Esophagus muscularis mucosa (tissue), 4 donors: ENCODE measurements at regions not wholly inside any gene's neighbourhood (a gene's known extent, or its start where the extent isn't known, plus 50 kb on each side); places are given as distances from the start of the nearest gene placed in this dataset.

ENCODE experiments used
- DNase-seq: peaks from one replicate; pipeline ENCODE4 v3.0.0-alpha.2; 2017; ENCODE audit errors: extremely low spot score
- H3K27ac ChIP-seq, 4 donors: fragments of 200-600 bp; sonication (generic); replicated peaks in 1 of 4; 1 replicate in 3 of 4; 2 replicates in 1 of 4; pipeline ENCODE4 v1.5.1; 2016 to 2019; ENCODE audit warnings: mild to moderate bottlenecking in 1 of 4
- H3K27me3 ChIP-seq, 4 donors: fragments of 200-600 bp; sonication (generic); one replicate each; pipeline versions ENCODE4 v1.5.1 to v1.6.0; 2016 to 2019
- H3K36me3 ChIP-seq, 4 donors: fragments of 200-600 bp; sonication (generic); one replicate each; pipeline ENCODE4 v1.5.1; 2016 to 2019
- H3K4me1 ChIP-seq, 4 donors: fragments of 200-600 bp; sonication (generic); one replicate each; pipeline ENCODE4 v1.5.1; 2016 to 2019
- H3K4me3 ChIP-seq, 4 donors: fragments of 200-600 bp; sonication (generic); 1 replicate in 2 of 4; 2 replicates in 2 of 4; pipeline ENCODE4 v1.5.1; 2016 to 2019; ENCODE audit warnings: mild to moderate bottlenecking in 4 of 4, moderate library complexity in 1 of 4
- H3K9me3 ChIP-seq, 4 donors: fragments of 200-600 bp; sonication (generic); 1 replicate in 3 of 4; 2 replicates in 1 of 4; pipeline ENCODE4 v1.5.1; 2016 to 2019
- CTCF ChIP-seq, 3 experiments: fragments of 200-600 bp in 2 of 3; fragments of 450-650 bp in 1 of 3; sonication (generic) in 2 of 3; IDR thresholded peaks; one replicate each; pipeline ENCODE4 v1.5.1; 2017 to 2019; ENCODE audit warnings: antibody characterized with exemption in 3 of 3, mild to moderate bottlenecking in 2 of 3, moderate library complexity in 1 of 3
- EP300 ChIP-seq: sonication (generic); formaldehyde crosslinking; IDR thresholded peaks from one replicate; pipeline ENCODE4 v1.6.1; 2017; ENCODE audit warnings: antibody characterized with exemption
- POLR2A ChIP-seq: fragments of 450-650 bp; IDR thresholded peaks from one replicate; pipeline ENCODE4 v1.6.1; 2017; ENCODE audit warnings: antibody characterized with exemption, moderate library complexity, mild to moderate bottlenecking, low read depth
- POLR2AphosphoS5 ChIP-seq, 2 donors: sonication (generic); formaldehyde crosslinking; IDR thresholded peaks; one replicate each; pipeline ENCODE4 v1.6.1; 2017; ENCODE audit warnings: antibody characterized with exemption in 2 of 2
- WGBS: methylation state at CpG from one replicate; pipeline ENCODE4 v1.1.5; 2018; 5-methylcytosine and 5-hydroxymethylcytosine counted together
- intact Hi-C: fragments of 100-400 bp; cut with DNase I; formaldehyde crosslinking; loops from one replicate; pipeline ENCODE4 v1.15.1; 2023

DNA sequence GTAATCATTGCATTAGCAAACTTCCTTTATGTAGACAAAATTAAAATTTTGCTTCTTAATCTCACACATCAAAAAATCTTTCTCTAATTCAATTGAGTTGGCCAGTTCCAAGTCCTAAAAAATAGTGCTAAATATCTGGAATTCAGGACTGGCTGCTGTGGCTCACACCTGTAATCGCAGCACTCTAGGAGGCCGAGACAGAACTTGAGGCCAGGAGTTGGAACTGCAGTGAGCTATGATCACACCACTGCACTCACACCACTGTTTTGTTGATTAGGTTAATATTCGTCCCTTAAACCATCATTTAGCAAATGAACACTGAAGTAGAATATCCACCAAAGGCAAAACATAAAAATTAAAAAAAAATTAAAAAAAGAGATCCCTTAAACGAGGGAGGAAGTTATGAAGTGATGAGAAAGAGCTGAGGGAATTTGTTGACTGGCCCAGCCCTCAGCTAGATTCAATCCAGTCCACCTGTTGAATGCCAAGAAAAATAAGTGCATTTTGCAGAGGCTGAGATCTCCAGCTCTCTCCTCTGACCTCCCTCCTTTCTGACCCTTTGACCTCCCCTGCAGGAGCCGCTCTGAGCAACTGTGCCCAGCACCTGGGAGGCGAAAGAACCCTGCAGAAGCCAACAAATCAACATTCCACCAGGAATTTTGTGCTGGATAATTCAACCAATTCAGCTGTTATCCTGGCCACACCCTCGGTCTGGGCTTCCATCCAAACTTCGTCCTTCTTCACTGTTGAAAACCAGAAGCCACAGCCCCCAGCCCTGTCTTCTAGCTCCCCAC, 96.8 kb downstream of the OR2K2 start:
- intact Hi-C loops: no loop called here
- H3K27me3 ChIP-seq: no peaks in the 10 kb centered on the region
- H3K9me3 ChIP-seq: no peaks in the 10 kb centered on the region
- no peak overlapping the region for H3K4me3 ChIP-seq
- no peaks in the 10 kb centered on the region for H3K36me3 ChIP-seq
- no peaks in the 10 kb centered on the region for H3K4me1 ChIP-seq
- no peak for TF ChIP-seq POLR2AphosphoS5 (IDR thresholded peaks at IDR 0.05)
- no peak for TF ChIP-seq CTCF (IDR thresholded peaks at IDR 0.05)
- TF ChIP-seq POLR2A: no peak
- no peak for TF ChIP-seq EP300
- no peak for DNase-seq
- H3K27ac ChIP-seq: no peak overlapping the region
- 42% methylated on average over 8 of the region's 8 CpGs for WGBS

DNA sequence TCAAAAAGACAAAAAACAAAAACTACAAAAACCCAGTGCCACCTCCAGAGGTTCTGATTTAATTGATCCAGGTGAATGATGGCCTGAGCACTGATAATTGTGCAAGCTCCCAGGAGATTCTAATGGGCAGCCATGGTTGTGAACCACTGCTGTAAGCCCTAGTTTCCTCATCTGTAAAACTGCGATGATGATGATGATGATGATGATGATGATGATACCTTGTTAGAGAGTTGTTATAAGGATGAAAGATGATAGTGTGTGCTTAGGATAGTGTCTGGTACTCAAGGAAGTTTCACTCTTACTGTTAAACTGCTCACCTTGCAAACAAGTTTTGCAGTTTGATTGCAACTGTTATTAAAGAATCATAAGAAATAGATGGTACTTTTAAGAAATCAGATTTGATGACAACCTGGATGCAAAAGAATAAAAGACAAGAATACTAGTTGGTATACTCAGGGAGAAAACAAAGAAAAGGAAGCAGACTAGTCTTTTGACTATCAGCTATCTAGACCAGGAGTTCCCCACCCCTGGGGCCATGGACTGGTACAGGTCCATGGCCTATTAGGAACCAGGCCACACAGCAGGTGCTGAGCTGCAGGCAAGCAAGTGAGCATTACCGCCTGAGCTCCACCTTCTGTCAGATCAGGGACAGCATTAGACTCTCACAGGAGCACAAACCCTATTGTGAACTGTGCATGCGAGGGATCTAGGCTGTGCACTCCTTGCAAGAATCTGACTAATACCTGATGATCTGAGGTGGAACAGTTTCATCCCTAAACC, 98.0 kb downstream of the OR2K2 start:
- no peaks in the 10 kb centered on the region for H3K36me3 ChIP-seq
- TF ChIP-seq CTCF (IDR thresholded peaks at IDR 0.05): no peak
- no peak for TF ChIP-seq EP300
- no peak for TF ChIP-seq POLR2AphosphoS5 (IDR thresholded peaks at IDR 0.05)
- TF ChIP-seq POLR2A: no peak
- no peak overlapping the region for H3K4me3 ChIP-seq
- 83% methylated on average over 3 of the region's 3 CpGs for WGBS
- DNase-seq: no peak
- no peaks in the 10 kb centered on the region for H3K9me3 ChIP-seq
- H3K4me1 ChIP-seq: no peaks in the 10 kb centered on the region
- intact Hi-C loops: no loop called here
- no peaks in the 10 kb centered on the region for H3K27me3 ChIP-seq
- H3K27ac ChIP-seq: no peak overlapping the region

- TF ChIP-seq POLR2A (no peak), EP300 (no peak), POLR2AphosphoS5 (IDR thresholded peaks at IDR 0.05) (no peak), CTCF (IDR thresholded peaks at IDR 0.05) (no peak)
- H3K4me1 ChIP-seq: no peaks in the 10 kb centered on the region
- H3K36me3 ChIP-seq: no peaks in the 10 kb centered on the region
- H3K9me3 ChIP-seq: peaks cover 0 to 5% (median 0%) of the 10 kb centered on the region in 4 donors
- H3K27me3 ChIP-seq: no peaks in the 10 kb centered on the region
- no peak overlapping the region for H3K27ac ChIP-seq
- intact Hi-C loops: no loop called here
- no peak overlapping the region for H3K4me3 ChIP-seq
- WGBS: 72% methylated on average over 1 of the region's 1 CpG
- DNase-seq: no peak
These were observed 107.3 kb downstream of the OR2K2 start for GRCh38 chr9:111222757-111223156.

DNA sequence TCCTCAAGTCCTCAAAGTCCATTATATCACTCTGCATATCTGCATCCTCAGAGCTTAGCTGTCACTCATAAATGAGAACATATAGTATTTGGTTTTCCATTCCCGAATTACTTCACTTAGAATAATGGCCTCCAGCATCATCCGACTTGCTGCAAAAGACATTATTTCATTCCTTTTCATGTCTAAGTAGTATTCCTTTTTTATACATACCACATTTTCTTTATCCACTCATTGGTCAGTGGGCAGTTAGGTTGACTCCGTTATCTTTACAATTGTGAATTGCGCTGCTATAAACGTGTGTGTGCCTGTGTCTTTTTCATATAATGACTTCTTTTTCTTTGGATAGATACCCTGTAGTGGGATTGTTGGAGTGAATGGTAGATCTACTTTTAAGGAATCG, 117.2 kb downstream of the OR2K2 start:
- Histone ChIP-seq H3K4me1 (no peaks in the 10 kb centered on the region), H3K36me3 (no peaks in the 10 kb centered on the region), H3K27me3 (no peaks in the 10 kb centered on the region), H3K9me3 (peaks cover 0 to 9% (median 0%) of the 10 kb centered on the region in 4 donors), H3K4me3 (no peak overlapping the region), H3K27ac (no peak overlapping the region)
- intact Hi-C loops: no loop called here
- TF ChIP-seq POLR2A: no peak
- TF ChIP-seq EP300: no peak
- TF ChIP-seq CTCF (IDR thresholded peaks at IDR 0.05): no peak
- TF ChIP-seq POLR2AphosphoS5 (IDR thresholded peaks at IDR 0.05): no peak
- DNase-seq: no peak
- WGBS: 93% methylated on average over 6 of the region's 6 CpGs
